Peyer's patch (tissue), 4 donors: ENCODE measurements at regions not wholly inside any gene's neighbourhood (a gene's known extent, or its start where the extent isn't known, plus 50 kb on each side); places are given as distances from the start of the nearest gene placed in this dataset.

Experiments
- CTCF ChIP-seq, 6 experiments: fragments of 450-650 bp in 4 of 6; fragments of 200-600 bp in 2 of 6; sonication (generic) in 1 of 6; IDR thresholded peaks; one replicate each; pipeline ENCODE4 v1.5.1; 2017 to 2019; ENCODE audit warnings: antibody characterized with exemption in 6 of 6, mild to moderate bottlenecking in 3 of 6, moderate library complexity in 1 of 6
- POLR2A ChIP-seq, 2 donors: fragments of 450-650 bp; IDR thresholded peaks; one replicate each; pipeline ENCODE4 v1.5.1; 2017; ENCODE audit warnings: antibody characterized with exemption in 2 of 2, mild to moderate bottlenecking in 2 of 2, moderate library complexity in 2 of 2

GRCh38 chr6:163964789-163965188 is 550.3 kb downstream of the QKI start:
- TF ChIP-seq CTCF (IDR thresholded peaks at IDR 0.05), result no peak
- TF ChIP-seq POLR2A (IDR thresholded peaks at IDR 0.05), result no peak
